GM19035 (cell line): ENCODE measurements at regions not wholly inside any gene's neighbourhood (a gene's known extent, or its start where the extent isn't known, plus 50 kb on each side); places are given as distances from the start of the nearest gene placed in this dataset.
A peak's percentile ranks its signal among the peaks of the same experiment; 100 is the strongest.

Experiments used
- ATAC-seq: cut with Tn5 transposase; IDR thresholded peaks from one replicate; pipeline ENCODE4 v1.9.1; 2021; ENCODE audit not compliant: unreplicated experiment

DNA sequence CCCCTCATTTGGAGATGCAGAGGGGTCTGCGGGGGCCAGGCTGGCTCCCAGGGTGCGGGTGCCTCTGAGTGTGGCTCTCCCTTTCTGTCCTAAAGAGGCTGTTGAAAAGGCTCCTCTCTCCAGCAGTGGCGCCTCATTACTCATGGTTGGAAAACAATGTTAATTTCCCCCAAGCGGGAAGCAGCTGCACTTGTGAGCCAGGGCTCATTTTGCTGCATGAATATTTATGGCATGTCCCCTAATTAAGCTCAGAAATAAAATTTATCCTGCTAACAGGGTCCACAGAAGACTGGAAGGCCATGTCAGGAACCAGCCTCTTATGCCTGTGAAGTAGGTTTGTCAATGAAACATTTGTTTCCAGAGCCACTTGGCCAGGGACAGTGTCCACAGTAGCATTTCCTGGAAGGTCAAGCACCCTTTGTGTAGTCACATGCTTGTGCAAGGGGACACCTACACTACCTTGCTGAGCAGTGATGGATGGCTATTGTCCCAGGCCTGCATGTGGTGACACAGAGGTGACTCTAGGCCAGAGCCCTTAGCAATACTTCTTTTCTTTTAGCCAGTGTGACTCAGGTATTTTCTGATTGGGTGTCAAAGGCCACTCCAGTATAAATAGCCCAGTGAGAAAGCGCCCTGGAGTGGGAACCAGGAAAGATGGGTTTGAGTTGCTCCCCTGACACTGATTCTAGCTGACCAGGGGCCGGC lies 259.0 kb downstream of the FOXD2 start:
- no peak for ATAC-seq

DNA sequence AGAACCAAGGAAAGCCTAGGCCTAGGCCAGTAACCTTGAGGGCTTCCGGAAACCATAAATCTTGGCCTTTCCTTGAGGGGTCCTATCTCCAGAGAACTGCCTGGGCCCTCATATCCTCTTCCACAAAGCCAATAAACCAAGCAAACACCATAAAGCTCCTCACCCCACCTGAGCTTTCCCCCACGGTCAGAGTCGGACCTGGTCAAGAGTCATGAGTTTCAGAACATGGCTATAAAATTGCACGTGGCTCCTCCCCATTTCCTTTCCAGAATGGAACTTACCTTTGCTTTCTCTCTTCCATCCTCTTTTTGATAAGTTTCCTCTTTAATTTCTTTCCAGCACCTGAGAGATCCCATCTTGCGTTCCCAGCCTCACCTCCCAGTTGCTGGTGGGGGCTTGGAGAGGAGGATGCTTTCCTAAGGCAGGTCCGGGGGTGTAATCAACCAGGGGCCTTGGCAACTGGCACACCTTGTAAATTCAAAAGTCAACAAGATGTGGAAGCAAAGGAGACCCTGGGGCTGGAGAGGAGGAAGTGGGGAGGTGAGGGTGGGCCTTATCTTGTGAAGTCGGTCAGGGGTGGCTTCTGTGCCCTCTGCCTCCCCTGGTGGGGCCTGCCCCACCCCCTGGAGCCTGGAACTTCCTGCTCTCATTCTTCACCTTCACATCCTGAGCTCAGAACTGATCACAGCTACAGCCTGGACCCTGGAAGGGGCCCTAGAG lies 259.9 kb downstream of the FOXD2 start:
- ATAC-seq = no peak

DNA sequence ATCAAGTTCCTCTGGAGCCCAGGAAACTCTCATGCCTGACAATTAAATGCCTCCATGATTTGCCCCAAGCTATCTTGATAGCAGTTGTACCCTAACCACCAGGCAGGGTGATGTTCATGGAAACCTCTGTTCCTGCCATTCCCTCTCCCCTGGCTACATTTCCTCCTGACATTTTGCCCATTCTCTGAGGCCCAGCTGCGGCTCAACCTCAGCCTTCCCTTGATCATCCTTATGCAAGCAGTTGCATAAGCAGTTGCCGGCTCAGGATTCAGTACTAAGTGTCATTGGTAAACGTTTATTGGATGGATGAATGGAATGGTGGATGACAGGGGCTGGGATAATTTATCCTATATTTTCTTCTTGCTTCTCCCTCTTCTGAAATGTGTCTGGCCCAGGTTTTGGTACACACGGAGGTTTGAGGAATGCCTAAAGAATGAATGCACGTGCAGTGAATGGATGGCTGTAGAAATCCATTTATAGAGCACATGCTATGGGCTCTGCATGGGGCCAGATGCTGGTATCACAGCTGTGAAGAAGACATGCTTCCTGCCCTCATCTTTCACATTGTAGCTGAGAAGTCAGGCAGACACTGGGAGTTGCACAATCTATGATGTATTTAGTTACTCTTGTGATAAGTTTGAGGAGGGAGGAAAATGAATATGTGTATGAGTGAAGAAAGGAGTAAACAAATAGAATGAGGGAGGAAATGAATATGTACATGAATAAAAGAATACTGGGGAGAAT lies 261.8 kb downstream of the FOXD2 start:
- ATAC-seq = no peak

GRCh38 chr1:47701283-47701682 lies 263.4 kb downstream of the FOXD2 start:
- no peak for ATAC-seq

GRCh38 chr1:47701741-47702515 lies 264.1 kb downstream of the FOXD2 start:
- ATAC-seq = no peak

DNA sequence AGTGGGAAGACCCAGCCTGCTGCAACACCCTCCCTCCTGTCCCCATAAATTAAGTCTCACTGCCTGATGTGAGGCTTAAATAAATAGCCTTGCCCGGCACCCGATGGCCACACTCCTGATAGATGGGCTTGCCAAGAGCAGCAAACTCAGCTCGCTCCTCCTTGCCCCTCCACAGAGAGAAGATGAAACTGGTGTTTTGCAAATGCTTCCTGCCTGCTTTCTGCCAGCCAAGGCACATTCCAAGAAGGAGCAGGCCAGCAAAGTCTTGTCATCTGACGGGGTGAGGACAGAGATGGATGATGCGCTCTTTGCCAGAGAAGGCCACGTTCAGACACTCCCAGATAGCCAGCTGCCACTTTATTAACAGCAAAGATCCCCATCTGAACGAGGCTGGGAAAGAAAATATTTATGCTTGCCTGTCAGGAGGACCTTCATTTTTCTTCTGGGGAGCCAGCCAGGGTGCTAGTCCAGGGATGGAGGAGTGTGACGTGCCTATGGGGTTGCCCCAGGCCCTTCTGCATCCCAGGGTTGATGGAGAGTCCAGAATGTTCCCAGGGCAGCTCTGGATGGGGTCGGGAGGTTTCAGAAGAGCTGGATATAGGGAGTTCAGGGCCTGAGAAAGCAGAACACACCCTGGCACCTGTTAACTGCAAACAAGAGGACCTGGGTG lies 265.4 kb downstream of the FOXD2 start:
- no peak for ATAC-seq

- ATAC-seq = no peak
Observed at GRCh38 chr1:47703981-47704596, 266.2 kb downstream of the FOXD2 start.

GRCh38 chr1:47705517-47706130 lies 267.8 kb downstream of the FOXD2 start:
- no peak for ATAC-seq

GRCh38 chr1:47707503-47707902 lies 269.7 kb downstream of the FOXD2 start:
- ATAC-seq = no peak

GRCh38 chr1:47708019-47708535 lies 270.2 kb downstream of the FOXD2 start:
- no peak for ATAC-seq

GRCh38 chr1:47708658-47709018 lies 270.8 kb downstream of the FOXD2 start:
- no peak for ATAC-seq

DNA sequence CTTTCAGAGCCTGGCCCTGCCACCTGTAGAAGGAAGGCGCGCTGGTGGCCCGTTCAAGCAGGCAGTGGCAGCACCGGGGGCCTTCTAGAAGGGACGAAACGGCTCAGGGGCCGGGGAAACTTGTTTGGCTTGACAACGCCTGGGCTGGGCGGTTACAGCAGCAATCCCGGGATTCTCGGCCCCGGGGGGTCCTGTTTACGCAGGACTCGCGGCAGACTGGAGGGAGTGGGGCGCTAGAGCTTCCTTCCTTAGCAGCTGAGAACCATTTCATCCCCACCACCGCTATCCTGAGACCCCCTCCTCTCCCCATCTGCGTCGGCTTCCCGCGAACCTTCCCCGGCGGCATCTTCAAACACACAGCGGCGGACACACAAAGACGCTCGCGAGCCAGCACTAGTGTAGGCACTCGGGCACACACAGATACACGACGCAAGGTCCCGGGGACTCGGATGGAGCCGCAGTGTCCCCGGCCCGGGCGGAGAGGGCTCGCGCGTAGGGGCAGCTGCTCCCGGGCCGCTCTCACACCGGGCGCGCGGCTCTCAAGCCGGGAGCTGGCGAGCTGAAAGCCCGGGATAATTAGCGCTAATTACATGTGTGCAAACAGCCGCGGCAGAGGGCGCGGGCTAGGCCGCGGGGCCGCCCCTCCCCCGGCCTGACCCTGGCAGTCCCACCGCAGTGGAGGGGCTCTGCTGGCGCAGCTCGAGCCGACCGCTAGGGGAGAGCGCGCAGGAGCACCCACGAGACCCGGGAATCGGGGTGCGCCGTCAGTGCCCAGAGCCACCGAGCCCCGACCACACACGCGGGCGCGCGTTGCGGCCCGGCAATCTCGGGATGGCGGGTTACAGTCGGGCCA lies 271.4 kb downstream of the FOXD2 start:
- no peak for ATAC-seq

- no peak for ATAC-seq
Observed at GRCh38 chr1:47709872-47710231, 272.0 kb downstream of the FOXD2 start.

GRCh38 chr1:47710329-47711071 lies 272.7 kb downstream of the FOXD2 start:
- ATAC-seq = peak; percentile 72
